D341Med (cell line): ENCODE measurements at regions not wholly inside any gene's neighbourhood (a gene's known extent, or its start where the extent isn't known, plus 50 kb on each side); places are given as distances from the start of the nearest gene placed in this dataset.
A peak's percentile ranks its signal among the peaks of the same experiment; 100 is the strongest.
"Not testable (repeated sequence)": the region's sequence is repeated elsewhere in the genome, so short reads cannot be mapped to it uniquely, and the experiment has no call there.

Source experiments
- DNase-seq: peaks from one replicate; pipeline ENCODE4 v3.0.0; 2012; ENCODE audit warnings: low spot score

- no peak for DNase-seq
These were observed 147.7 kb downstream of the PRL start for GRCh38 chr6:22149096-22149495.

GRCh38 chr6:22149501-22150367, 147.1 kb downstream of the PRL start:
- DNase-seq = peak; percentile 55

- no peak for DNase-seq
These were observed 146.3 kb downstream of the PRL start for GRCh38 chr6:22150368-22151035.

- no peak for DNase-seq
These were observed 144.9 kb downstream of the PRL start for GRCh38 chr6:22151892-22152291.

- DNase-seq = no peak
These were observed 144.0 kb downstream of the PRL start for GRCh38 chr6:22152841-22153240.

- no peak for DNase-seq
These were observed 143.3 kb downstream of the PRL start for GRCh38 chr6:22153384-22154158.

- no peak for DNase-seq
These were observed 141.3 kb downstream of the PRL start for GRCh38 chr6:22155551-22155950.

GRCh38 chr6:22157233-22157632, 139.6 kb downstream of the PRL start:
- no peak for DNase-seq

- no peak for DNase-seq
These were observed 132.6 kb downstream of the PRL start for GRCh38 chr6:22164236-22164635.

- DNase-seq = not testable (repeated sequence)
These were observed 125.8 kb downstream of the PRL start for GRCh38 chr6:22171006-22171405.

- not testable (repeated sequence) for DNase-seq
These were observed 125.0 kb downstream of the PRL start for GRCh38 chr6:22171885-22172284.

GRCh38 chr6:22173311-22173710, 123.5 kb downstream of the PRL start:
- no peak for DNase-seq

- not testable (repeated sequence) for DNase-seq
These were observed 116.6 kb downstream of the PRL start for GRCh38 chr6:22180250-22180649.

GRCh38 chr6:22184371-22184770, 112.5 kb downstream of the PRL start:
- DNase-seq = no peak

GRCh38 chr6:22189946-22190345, 106.9 kb downstream of the PRL start:
- DNase-seq = no peak

- no peak for DNase-seq
These were observed 102.5 kb downstream of the PRL start for GRCh38 chr6:22194188-22194921.

- DNase-seq = no peak
These were observed 97.1 kb downstream of the PRL start for GRCh38 chr6:22199771-22200170.

GRCh38 chr6:22204153-22204552, 92.7 kb downstream of the PRL start:
- DNase-seq = no peak

GRCh38 chr6:22205266-22205665, 91.6 kb downstream of the PRL start:
- no peak for DNase-seq

GRCh38 chr6:22206106-22206505, 90.7 kb downstream of the PRL start:
- no peak for DNase-seq

GRCh38 chr6:22208026-22208425, 88.8 kb downstream of the PRL start:
- DNase-seq = no peak

- no peak for DNase-seq
These were observed 82.5 kb downstream of the PRL start for GRCh38 chr6:22214314-22214713.
